IMR-90 (cell line): ENCODE measurements at regions not wholly inside any gene's neighbourhood (a gene's known extent, or its start where the extent isn't known, plus 50 kb on each side); places are given as distances from the start of the nearest gene placed in this dataset.

Experiments
- ATAC-seq: fragments of 200-7000 bp; cut with Tn5 transposase; 2 replicates; pipeline ENCODE4 v1.9.1; 2020; ENCODE audit warnings: low read depth, mild to moderate bottlenecking, moderate library complexity
- BruUV-seq: library from RNA; stranded (reverse); fragments of 400-500 nt; replicated peaks from 2 replicates; lab custom pipeline; 2021; lab: Mats Ljungman, UMichigan
- CTCF ChIA-PET: fragments of 300-600 bp; formaldehyde crosslinking; extraction: SDS; loops from one replicate; lab custom pipeline; 2021; ENCODE audit warnings: antibody characterized with exemption; lab: Yijun Ruan, JAX
- POLR2A ChIA-PET: fragments of 300-600 bp; sonication (Branson Sonifier 250); formaldehyde crosslinking; loops from one replicate; lab custom pipeline; 2022; ENCODE audit warnings: antibody characterized with exemption; ENCODE audit not compliant: unreplicated experiment; lab: Charles Lee
- DNase-seq: peaks from one replicate; pipeline ENCODE4 v3.0.0; 2013
- H2AFZ ChIP-seq: replicated peaks from 2 replicates; pipeline ENCODE3; 2013; ENCODE audit warnings: low read length, mild to moderate bottlenecking; ENCODE audit not compliant: poor library complexity
- H2AK5ac ChIP-seq: 2 replicates; pipeline ENCODE4 v1.6.1; 2013; ENCODE audit warnings: low read depth, low read length, inconsistent platforms
- H2AK9ac ChIP-seq: replicated peaks from 2 replicates; pipeline ENCODE3; 2013; ENCODE audit warnings: mild to moderate bottlenecking, low read depth, low read length, moderate library complexity; ENCODE audit not compliant: poor library complexity
- H2BK120ac ChIP-seq: 2 replicates; pipeline ENCODE4 v1.6.1; 2013; ENCODE audit warnings: low read depth, low read length, inconsistent platforms
- H2BK15ac ChIP-seq: 3 replicates; pipeline ENCODE4 v1.6.1; 2013; ENCODE audit warnings: low read depth, low read length, inconsistent platforms
- H2BK20ac ChIP-seq: 2 replicates; pipeline ENCODE4 v1.6.1; 2013; ENCODE audit warnings: low read depth, mild to moderate bottlenecking, inconsistent platforms, low read length, moderate library complexity
- H2BK5ac ChIP-seq: 2 replicates; pipeline ENCODE4 v1.6.1; 2013; ENCODE audit warnings: mild to moderate bottlenecking, low read depth, low read length, inconsistent platforms; ENCODE audit not compliant: poor library complexity, severe bottlenecking
- H3K14ac ChIP-seq: replicated peaks from 2 replicates; pipeline ENCODE4 v1.6.1; 2013; ENCODE audit warnings: low read depth, low read length, inconsistent platforms
- H3K18ac ChIP-seq: 2 replicates; pipeline ENCODE4 v1.6.1; 2013; ENCODE audit warnings: low read depth, low read length, control low read depth
- H3K23ac ChIP-seq: 2 replicates; pipeline ENCODE4 v1.6.1; 2013; ENCODE audit warnings: low read depth, low read length, inconsistent platforms
- H3K27ac ChIP-seq: 2 replicates; pipeline ENCODE4 v1.5.1; 2013; ENCODE audit warnings: mild to moderate bottlenecking, control low read depth, low read length; ENCODE audit not compliant: insufficient read depth
- H3K27me3 ChIP-seq: 2 replicates; pipeline ENCODE4 v1.6.1; 2013; ENCODE audit warnings: low read length; ENCODE audit not compliant: control insufficient read depth, insufficient read depth
- H3K36me3 ChIP-seq: 2 replicates; pipeline ENCODE4 v1.6.1; 2013; ENCODE audit warnings: low read length, mixed read lengths; ENCODE audit not compliant: control insufficient read depth, insufficient read depth
- H3K4ac ChIP-seq: 2 replicates; pipeline ENCODE4 v1.6.1; 2013; ENCODE audit warnings: low read depth, low read length, inconsistent platforms
- H3K4me1 ChIP-seq: 2 replicates; pipeline ENCODE4 v1.6.1; 2013; ENCODE audit warnings: low read length, mixed read lengths; ENCODE audit not compliant: control insufficient read depth, insufficient read depth
- H3K4me2 ChIP-seq: 2 replicates; pipeline ENCODE4 v1.6.1; 2013; ENCODE audit warnings: low read depth, mild to moderate bottlenecking, control low read depth, low read length, moderate library complexity
- H3K4me3 ChIP-seq: 2 replicates; pipeline ENCODE4 v1.5.1; 2013; ENCODE audit warnings: low read depth, mild to moderate bottlenecking, control low read depth, low read length, moderate library complexity; ENCODE audit not compliant: insufficient read depth
- H3K56ac ChIP-seq: 2 replicates; pipeline ENCODE4 v1.6.1; 2013; ENCODE audit warnings: low read length, inconsistent platforms; ENCODE audit not compliant: insufficient read depth; ENCODE audit errors: extremely low read depth
- H3K79me1 ChIP-seq, 2 experiments: 2 replicates each; pipeline ENCODE4 v1.6.1; 2013; ENCODE audit warnings: low read length in 2 of 2, inconsistent platforms in 1 of 2, low read depth in 1 of 2
- H3K9ac ChIP-seq: 2 replicates; pipeline ENCODE4 v1.6.1; 2013; ENCODE audit warnings: low read depth, low read length, control low read depth
- H3K9me1 ChIP-seq: 2 replicates; pipeline ENCODE4 v1.6.1; 2013; ENCODE audit warnings: low read length, inconsistent platforms; ENCODE audit not compliant: insufficient read depth
- H3K9me3 ChIP-seq: 2 replicates; pipeline ENCODE4 v1.6.1; 2013; ENCODE audit warnings: low read length; ENCODE audit not compliant: control insufficient read depth, insufficient read depth
- H4K20me1 ChIP-seq: 2 replicates; pipeline ENCODE4 v1.6.1; 2013; ENCODE audit warnings: low read length, inconsistent platforms; ENCODE audit not compliant: insufficient read depth
- H4K5ac ChIP-seq: 2 replicates; pipeline ENCODE4 v1.6.1; 2013; ENCODE audit warnings: mild to moderate bottlenecking, low read depth, low read length, control low read depth
- H4K8ac ChIP-seq, 2 experiments: 2 replicates each; pipeline ENCODE4 v1.6.1; 2013; ENCODE audit warnings: low read depth in 2 of 2, low read length in 2 of 2, control low read depth in 1 of 2, inconsistent platforms in 1 of 2
- H4K91ac ChIP-seq: 2 replicates; pipeline ENCODE4 v1.6.1; 2013; ENCODE audit warnings: low read depth, low read length, inconsistent platforms; ENCODE audit not compliant: insufficient read depth
- CHD1 ChIP-seq: IDR thresholded peaks from 2 replicates; pipeline ENCODE4 v1.6.1; 2012; ENCODE audit warnings: low read depth, low read length, improper control_type of control experiment
- WGBS, 2 experiments: methylation state at CpG; one replicate each; pipeline versions ENCODE4 v1.1.5 to v1.1.7; 2013; ENCODE audit warnings: missing lambda C conversion rate in 2 of 2; ENCODE audit not compliant: insufficient read length in 1 of 2; ENCODE audit errors: extremely low coverage in 2 of 2; 5-methylcytosine and 5-hydroxymethylcytosine counted together
- dilution Hi-C: fragments of 300-500 bp; cut with HindIII; formaldehyde crosslinking; loops from one replicate; pipeline ENCODE4 v1.14.3; 2018; ENCODE audit warnings: low sequenced_read_pairs; ENCODE audit not compliant: unreplicated experiment
- in situ Hi-C: fragments of 300-500 bp; cut with MboI; formaldehyde crosslinking; loops from 3 replicates; pipeline ENCODE4 v1.14.3; 2019; ENCODE audit warnings: low sequenced_read_pairs, inconsistent platforms, mixed read lengths
- intact Hi-C: fragments of 100-400 bp; cut with micrococcal nuclease; formaldehyde crosslinking; loops from 2 replicates; pipeline ENCODE4 v1.10.0; 2022
- TF ChIP-seq, protein P1 (sequence below): conservative IDR thresholded peaks from 2 replicates; pipeline ENCODE4 v1.5.1; 2012; ENCODE audit warnings: mild to moderate bottlenecking, low read depth, low read length, improper control_type of control experiment

DNA sequence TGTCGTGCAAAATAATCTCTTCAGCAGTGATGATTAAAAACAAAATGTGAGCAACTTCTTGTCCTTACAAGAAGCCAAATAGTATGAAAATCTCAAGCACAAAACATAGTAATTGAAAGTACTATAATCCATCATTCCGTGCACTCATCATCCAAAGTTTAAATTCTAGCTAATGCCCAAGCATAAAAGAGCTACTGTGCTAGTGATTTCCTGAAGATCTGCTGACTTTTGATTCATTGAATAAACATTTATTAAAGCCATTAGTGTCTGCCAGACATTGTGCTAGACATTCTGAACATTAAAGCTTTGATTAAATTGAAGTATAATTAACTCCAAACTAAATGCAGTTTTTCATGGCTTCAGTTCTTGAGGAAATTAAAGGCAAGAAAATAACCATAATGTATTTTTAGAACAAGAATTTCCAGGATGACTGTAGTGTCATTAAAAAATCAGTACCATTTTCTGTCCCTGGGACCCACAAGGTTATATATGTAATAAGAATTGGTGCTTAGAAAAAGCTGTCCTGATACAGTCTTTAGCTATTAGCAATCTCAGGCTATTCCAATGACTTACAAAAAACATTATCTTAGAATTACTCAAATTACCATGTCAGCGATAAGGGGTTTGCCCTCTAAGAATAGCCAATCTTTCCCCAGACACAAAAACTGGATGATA lies 71.7 kb downstream of the CMAS start:
- dilution Hi-C loops: no loop called here
- peaks cover 4% of the 10 kb centered on the region for H3K27me3 ChIP-seq
- CTCF ChIA-PET: interaction anchor here (0.7 kb wide), 1 partner anchor 411 kb away, joined by 3 read pairs; no protein-coding TSS in a partner anchor

More for the DNA sequence above, 71.7 kb downstream of the CMAS start:
- no peak overlapping the region for H3K4me2 ChIP-seq
- no peak overlapping the region for H2AFZ ChIP-seq
- H2AK5ac ChIP-seq: no peak overlapping the region
- H2BK120ac ChIP-seq: no peak overlapping the region
- H3K9me1 ChIP-seq: no peaks in the 10 kb centered on the region
- no peak overlapping the region for H3K23ac ChIP-seq
- H3K18ac ChIP-seq: no peak overlapping the region
- no peak overlapping the region for H3K9ac ChIP-seq
- ATAC-seq (no peak), DNase-seq (no peak)
- H3K79me1 ChIP-seq: no peaks in the 10 kb centered on the region
- WGBS, 2 experiments: no CpG with 5 or more reads among the region's 3 CpGs
- H3K4ac ChIP-seq: no peak overlapping the region
- H2BK5ac ChIP-seq: no peak overlapping the region
- no peaks in the 10 kb centered on the region for H3K36me3 ChIP-seq
- no peak overlapping the region for H4K5ac ChIP-seq
- H4K8ac ChIP-seq: no peak overlapping the region
- H3K56ac ChIP-seq: no peak overlapping the region
- no peak overlapping the region for H2BK15ac ChIP-seq
- H4K20me1 ChIP-seq: no peaks in the 10 kb centered on the region
- intact Hi-C loops: no loop called here
- in situ Hi-C loops: no loop called here
- no peak overlapping the region for H4K91ac ChIP-seq
- no peak overlapping the region for H2AK9ac ChIP-seq
- no peak overlapping the region for H3K27ac ChIP-seq
- no TSS peak for BruUV-seq
- no peak overlapping the region for H3K4me3 ChIP-seq
- no peaks in the 10 kb centered on the region for H3K4me1 ChIP-seq
- H3K9me3 ChIP-seq: no peaks in the 10 kb centered on the region
- H2BK20ac ChIP-seq: no peak overlapping the region
- POLR2A ChIA-PET: no interaction called here
- H3K14ac ChIP-seq: no peak overlapping the region
- TF ChIP-seq, protein P1, sequence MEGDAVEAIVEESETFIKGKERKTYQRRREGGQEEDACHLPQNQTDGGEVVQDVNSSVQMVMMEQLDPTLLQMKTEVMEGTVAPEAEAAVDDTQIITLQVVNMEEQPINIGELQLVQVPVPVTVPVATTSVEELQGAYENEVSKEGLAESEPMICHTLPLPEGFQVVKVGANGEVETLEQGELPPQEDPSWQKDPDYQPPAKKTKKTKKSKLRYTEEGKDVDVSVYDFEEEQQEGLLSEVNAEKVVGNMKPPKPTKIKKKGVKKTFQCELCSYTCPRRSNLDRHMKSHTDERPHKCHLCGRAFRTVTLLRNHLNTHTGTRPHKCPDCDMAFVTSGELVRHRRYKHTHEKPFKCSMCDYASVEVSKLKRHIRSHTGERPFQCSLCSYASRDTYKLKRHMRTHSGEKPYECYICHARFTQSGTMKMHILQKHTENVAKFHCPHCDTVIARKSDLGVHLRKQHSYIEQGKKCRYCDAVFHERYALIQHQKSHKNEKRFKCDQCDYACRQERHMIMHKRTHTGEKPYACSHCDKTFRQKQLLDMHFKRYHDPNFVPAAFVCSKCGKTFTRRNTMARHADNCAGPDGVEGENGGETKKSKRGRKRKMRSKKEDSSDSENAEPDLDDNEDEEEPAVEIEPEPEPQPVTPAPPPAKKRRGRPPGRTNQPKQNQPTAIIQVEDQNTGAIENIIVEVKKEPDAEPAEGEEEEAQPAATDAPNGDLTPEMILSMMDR: no peak
- no peak for TF ChIP-seq CHD1
